ENCODE measurements at regions not wholly inside any gene's neighbourhood (a gene's known extent, or its start where the extent isn't known, plus 50 kb on each side); places are given as distances from the start of the nearest gene placed in this dataset.
"Not testable (repeated sequence)": the region's sequence is repeated elsewhere in the genome, so short reads cannot be mapped to it uniquely, and the experiment has no call there.

DNA sequence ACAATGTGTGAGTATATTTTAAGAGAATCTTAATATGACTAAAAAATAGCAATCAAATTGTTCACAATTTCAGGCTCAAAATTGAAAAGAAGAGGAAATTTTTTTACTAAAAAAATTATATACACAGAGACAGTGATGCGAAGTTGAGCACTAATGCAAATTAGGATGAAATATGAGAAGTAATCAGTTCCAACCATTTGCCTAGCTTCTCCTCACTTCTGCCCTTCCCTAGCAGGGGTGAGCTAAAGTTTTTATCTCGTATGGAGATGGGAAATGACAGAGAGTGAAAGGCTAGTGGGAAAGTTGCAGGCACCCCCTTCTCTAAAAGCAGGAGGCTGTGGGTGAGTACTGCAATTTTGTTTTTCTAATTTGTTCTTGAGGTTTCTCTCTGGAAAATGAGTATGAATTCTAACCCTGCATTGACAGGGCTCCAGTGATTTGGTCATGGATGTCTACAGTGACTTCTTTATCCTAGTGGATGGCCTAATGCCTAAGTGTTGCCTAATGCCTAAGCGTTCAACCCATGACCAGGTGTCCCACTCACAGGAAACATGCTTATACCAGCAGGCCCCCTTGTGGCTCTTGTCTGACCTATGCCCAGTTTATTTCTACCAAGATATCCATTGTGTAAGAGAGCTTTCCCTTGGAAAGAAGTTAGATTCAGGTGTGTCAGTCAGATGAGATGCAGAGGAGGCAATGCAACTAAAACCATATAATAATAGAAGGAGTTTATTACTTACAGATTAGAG, 78.0 kb upstream of the HNMT start:
- DNase-seq (ENCODE audit: low read depth, low spot score), result no peak

DNA sequence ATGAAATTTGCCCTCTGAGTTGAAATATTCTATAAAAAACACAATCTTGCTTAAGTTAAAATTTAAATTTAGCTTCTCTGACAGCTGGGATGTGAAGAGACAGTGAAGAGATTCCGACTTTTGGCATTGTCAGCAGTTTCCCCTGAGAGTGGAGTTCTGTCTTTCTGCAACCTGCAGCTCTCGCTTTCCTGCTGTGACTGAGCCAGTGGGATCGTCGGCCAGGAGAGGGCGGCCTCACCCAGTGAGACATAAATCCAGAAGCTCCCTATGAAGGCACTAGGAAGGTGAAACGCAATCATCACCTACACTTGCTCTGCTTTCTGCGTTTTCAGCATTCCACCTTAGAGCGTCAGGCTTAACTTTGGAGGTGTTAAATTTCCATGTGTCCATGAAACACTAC, 75.4 kb upstream of the HNMT start:
- DNase-seq (ENCODE audit: low read depth, low spot score), result no peak

DNA sequence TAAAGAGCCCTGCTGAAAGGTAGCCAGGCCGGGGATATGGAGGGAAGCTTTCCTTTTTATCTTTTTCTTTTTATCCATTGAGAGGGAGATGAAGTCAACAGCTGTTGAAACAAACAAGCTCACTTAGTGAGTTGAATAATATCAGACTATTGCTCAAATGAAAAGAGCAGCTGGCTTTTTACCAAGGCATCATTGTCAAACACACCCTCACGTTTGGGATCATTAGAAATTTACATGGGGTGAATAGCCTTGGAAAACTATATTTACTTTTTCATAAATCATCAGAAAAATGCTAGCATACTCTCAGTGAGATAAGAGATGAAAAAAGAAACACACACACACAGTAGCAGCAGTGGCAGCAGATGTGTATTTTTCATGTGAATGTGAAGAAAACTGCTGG, 71.5 kb upstream of the HNMT start:
- no peak for DNase-seq (ENCODE audit: low read depth, low spot score)

DNA sequence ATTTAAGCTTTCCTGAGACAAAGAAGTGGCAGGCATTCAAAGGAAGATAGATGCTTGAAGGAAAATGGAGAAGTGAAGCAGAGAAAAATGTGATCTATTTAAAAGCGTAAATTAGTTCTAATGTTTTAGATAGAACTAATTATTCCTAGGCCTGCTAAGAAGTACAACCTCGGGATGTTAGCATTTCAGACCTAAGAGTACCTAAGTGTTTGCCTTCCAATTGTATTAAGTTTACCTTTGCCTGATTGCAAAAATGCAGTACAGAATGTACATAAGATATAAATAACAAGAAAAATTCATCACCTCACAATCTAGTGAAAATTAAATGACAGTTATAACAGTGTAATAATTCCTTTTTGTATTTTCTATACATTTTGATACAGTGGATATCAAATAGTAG, 71.1 kb upstream of the HNMT start:
- DNase-seq (ENCODE audit: low read depth, low spot score), result no peak

DNA sequence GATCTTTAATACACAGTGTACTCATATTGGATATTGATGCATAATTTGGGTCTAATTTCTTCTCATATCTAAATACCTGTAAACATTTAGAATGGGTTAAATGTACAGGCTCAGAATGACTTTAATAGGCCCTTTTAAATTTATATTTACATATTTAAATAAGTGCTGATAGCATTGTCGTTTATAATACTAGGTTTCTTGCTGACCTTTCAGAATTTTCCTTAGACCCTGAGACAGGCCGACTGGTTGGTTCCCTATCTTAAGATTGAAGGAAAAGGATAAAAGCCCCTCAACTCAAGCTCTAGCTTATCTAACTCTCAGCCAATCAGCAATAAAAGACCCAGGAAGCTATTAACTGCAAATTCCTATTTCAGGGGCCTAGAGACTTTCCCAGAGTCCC, 67.8 kb upstream of the HNMT start:
- no peak for DNase-seq (ENCODE audit: low read depth, low spot score)

DNA sequence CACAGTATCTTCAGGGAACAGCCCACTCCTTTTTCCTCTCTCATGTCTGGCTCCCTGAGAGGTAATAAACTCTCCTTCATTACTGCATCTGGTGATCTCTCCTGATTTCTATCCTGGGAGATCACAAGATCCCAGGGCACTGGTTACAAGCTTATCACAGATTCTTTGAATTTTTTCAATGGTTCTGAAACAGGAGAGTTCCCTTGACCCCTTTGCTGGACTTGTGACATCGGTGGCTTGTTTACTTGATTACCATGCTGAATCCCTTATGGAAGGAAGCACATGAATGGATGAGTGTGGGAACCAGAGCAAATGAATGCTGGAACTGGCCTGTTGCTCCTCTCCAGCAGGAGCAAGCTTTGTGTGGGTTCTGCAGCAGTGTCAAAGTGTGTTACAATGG, 67.2 kb upstream of the HNMT start:
- no peak for DNase-seq (ENCODE audit: low read depth, low spot score)

DNA sequence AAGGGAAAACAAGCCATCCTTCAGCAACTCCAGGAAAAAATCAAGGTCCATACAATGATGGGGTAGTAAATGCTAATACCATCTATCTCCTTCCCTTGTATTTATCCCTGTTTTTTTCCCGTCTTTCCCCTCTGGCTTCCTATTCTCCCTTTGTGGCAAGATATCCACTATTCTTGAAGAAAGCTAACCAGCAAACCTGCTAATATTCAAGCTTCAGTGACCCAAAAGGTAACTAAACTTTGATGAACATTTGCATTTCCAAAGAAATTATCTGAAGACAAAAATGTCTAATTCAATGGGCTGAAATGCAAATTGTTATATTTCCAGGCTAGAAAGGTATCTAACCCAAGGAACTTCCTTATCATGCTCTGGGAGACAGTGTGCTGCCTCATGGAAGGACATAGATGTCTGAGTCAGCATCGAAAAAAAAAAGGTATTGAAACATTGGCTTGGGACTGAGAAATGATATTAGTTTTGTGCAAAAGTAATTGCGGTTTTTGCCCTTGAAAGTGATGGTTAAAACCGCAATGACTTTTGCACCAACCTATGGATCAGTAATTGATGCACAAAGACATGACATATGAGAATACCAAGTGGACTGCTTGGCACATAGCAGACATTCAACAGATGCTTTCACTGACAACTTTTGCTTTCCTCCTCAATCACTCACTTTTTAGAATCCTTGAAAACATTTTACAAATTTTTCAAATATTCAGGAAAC, 63.7 kb upstream of the HNMT start:
- no peak for DNase-seq (ENCODE audit: low read depth, low spot score)

DNA sequence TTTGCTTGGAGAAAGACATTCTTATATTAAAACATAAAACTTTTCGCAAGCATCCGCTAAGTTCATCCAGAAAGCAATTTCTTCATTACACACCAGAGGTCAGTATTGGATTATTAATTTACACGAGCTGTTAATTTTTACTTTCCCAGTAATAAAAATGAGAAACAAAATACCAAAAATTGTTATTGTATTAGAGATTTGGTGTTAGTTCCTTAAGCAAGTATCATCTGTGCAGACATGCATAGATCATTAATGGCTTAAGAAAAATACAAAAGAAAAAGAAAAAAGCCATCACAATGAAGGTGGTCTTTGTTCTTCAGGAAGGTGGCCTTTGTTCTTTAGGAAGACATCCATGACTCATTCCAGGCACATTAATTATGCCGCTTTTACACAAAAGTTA, 53.6 kb upstream of the HNMT start:
- DNase-seq (ENCODE audit: low read depth, low spot score), result no peak

DNA sequence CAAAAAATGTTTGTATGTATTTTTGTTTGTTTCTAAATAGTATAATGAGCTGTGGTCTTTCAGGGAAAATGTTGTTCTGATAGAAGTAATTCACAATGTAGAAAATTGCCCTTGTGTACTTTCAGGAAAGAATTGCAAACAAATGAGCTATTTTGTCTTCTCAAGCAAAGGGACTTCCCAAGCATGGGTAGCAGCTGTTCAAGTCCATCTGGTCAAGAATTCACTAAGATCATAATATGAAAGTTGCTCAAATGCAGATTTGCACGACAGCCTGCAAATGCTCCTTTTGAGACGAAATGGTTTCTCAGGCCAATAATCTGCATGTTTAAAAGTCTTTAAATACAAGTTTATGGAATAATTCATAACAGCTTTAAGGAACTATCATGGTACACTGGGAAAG, 51.9 kb upstream of the HNMT start:
- DNase-seq (ENCODE audit: low read depth, low spot score), result no peak

DNA sequence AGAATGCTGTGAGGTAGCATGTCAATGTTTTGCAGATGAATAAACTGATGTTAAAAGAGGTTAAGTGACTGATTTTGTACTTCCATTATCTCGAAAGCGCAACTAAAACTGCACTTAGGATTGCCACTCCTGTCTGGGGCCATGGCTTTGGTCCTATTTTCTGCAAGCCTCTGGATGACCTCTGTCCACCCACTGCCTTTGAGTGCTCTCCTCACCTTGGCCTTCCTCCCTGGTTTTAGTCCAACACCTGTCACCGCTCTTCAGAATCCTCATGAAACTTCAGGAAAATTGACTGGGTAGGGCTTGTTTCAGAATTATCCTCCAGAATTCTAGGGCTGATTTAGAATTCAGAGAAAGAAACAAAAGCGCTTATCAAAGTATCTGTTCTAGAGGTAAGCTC, 51.1 kb upstream of the HNMT start:
- no peak for DNase-seq (ENCODE audit: low read depth, low spot score)

DNA sequence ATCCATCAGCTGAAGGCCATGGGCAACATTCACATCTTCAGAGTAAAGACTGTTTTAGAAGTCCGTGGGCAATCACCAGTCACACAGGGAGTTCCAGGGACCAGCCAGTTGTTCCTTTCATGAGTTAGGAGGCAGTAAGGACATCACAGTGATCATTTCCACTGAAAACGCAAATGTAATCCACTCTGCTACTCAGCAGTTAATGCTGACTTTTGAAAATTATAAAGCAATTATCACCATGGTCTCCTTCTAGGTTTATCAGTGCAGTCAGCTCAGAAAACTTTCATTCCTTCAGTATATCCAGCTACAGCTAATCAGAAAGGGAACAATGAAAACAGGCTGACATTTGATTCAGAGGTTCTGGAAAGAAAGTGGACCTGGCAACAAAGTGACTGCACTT, 50.6 kb upstream of the HNMT start:
- not testable (repeated sequence) for DNase-seq (ENCODE audit: low read depth, low spot score)
